ENCODE measurements at regions not wholly inside any gene's neighbourhood (a gene's known extent, or its start where the extent isn't known, plus 50 kb on each side); places are given as distances from the start of the nearest gene placed in this dataset.

GRCh38 chr2:114384441-114384840, 58.0 kb upstream of the DPP10 start:
- no peak for DNase-seq (ENCODE audit: low read depth)

- no peak for DNase-seq (ENCODE audit: low read depth)
These were observed 53.4 kb upstream of the DPP10 start for GRCh38 chr2:114389021-114389420.
